OCI-LY7 (cell line): ENCODE measurements at regions not wholly inside any gene's neighbourhood (a gene's known extent, or its start where the extent isn't known, plus 50 kb on each side); places are given as distances from the start of the nearest gene placed in this dataset.

Source experiments
- BruUV-seq: library from RNA; stranded (reverse); fragments of 400-500 nt; replicated peaks from 2 replicates; lab custom pipeline; 2021; lab: Mats Ljungman, UMichigan
- CTCF ChIA-PET: fragments of 300-600 bp; sonication (Branson Sonifier 250); formaldehyde crosslinking; loops from one replicate; lab custom pipeline; 2022; ENCODE audit warnings: antibody characterized with exemption; ENCODE audit not compliant: unreplicated experiment; lab: Charles Lee
- POLR2A ChIA-PET: fragments of 300-600 bp; sonication (Branson Sonifier 250); formaldehyde crosslinking; loops from one replicate; lab custom pipeline; 2022; ENCODE audit warnings: antibody characterized with exemption; lab: Charles Lee
- DNase-seq: peaks from one replicate; pipeline ENCODE4 v3.0.0-alpha.2; 2015; ENCODE audit warnings: low spot score
- H2AFZ ChIP-seq: fragments of 200-600 bp; sonication (generic), shearing (Covaris generic); 2 replicates; pipeline ENCODE4 v1.6.1; 2014; ENCODE audit warnings: mild to moderate bottlenecking, antibody characterized with exemption, low read length, moderate library complexity
- H3K27ac ChIP-seq: fragments of 200-600 bp; sonication (generic); 2 replicates; pipeline ENCODE4 v1.5.1; 2014; ENCODE audit warnings: mixed run types, low read depth, mild to moderate bottlenecking, moderate library complexity, low read length, inconsistent platforms; ENCODE audit not compliant: poor library complexity, severe bottlenecking
- H3K36me3 ChIP-seq: fragments of 200-600 bp; sonication (generic); 2 replicates; pipeline ENCODE4 v1.6.1; 2014; ENCODE audit warnings: mild to moderate bottlenecking, antibody characterized with exemption, low read length, moderate library complexity, mixed read lengths; ENCODE audit not compliant: insufficient read depth
- H3K4me1 ChIP-seq: fragments of 200-600 bp; sonication (generic); 2 replicates; pipeline ENCODE4 v1.5.1; 2014; ENCODE audit warnings: mild to moderate bottlenecking, low read length; ENCODE audit not compliant: insufficient read depth, poor library complexity, severe bottlenecking
- H3K4me2 ChIP-seq: fragments of 200-600 bp; sonication (generic); 2 replicates; pipeline ENCODE4 v1.6.1; 2014; ENCODE audit warnings: mild to moderate bottlenecking, low read length
- H3K4me3 ChIP-seq: fragments of 200-600 bp; sonication (generic); 2 replicates; pipeline ENCODE4 v1.5.1; 2014; ENCODE audit warnings: mild to moderate bottlenecking, low read depth, low read length; ENCODE audit not compliant: poor library complexity, severe bottlenecking
- H3K79me2 ChIP-seq: fragments of 200-600 bp; sonication (generic); 2 replicates; pipeline ENCODE4 v1.6.1; 2016; ENCODE audit warnings: low read depth, mild to moderate bottlenecking, low read length, moderate library complexity, mixed read lengths; ENCODE audit not compliant: insufficient read depth
- H3K9me2 ChIP-seq: fragments of 200-600 bp; sonication (generic); 2 replicates; pipeline ENCODE4 v1.6.1; 2016; ENCODE audit warnings: mild to moderate bottlenecking, low read length, mixed read lengths; ENCODE audit not compliant: insufficient read depth
- H3K9me3 ChIP-seq: fragments of 200-600 bp; sonication (generic); 2 replicates; pipeline ENCODE4 v1.6.1; 2014; ENCODE audit warnings: mild to moderate bottlenecking, mixed run types, low read length, mixed read lengths
- H4K20me1 ChIP-seq: fragments of 200-600 bp; sonication (generic); 2 replicates; pipeline ENCODE4 v1.6.1; 2014; ENCODE audit warnings: mild to moderate bottlenecking, antibody characterized with exemption, low read length, moderate library complexity, mixed read lengths; ENCODE audit not compliant: insufficient read depth
- EZH2phosphoT487 ChIP-seq: fragments of 200-600 bp; sonication (generic); IDR thresholded peaks from 2 replicates; pipeline ENCODE4 v1.6.1; 2018; ENCODE audit warnings: low read depth, borderline replicate concordance, mild to moderate bottlenecking, mixed run types, antibody characterized with exemption, low read length, moderate library complexity, mixed read lengths
- intact Hi-C: fragments of 100-400 bp; cut with micrococcal nuclease; formaldehyde crosslinking; loops from one replicate; pipeline ENCODE4 v1.10.0; 2022; ENCODE audit not compliant: unreplicated experiment
- TF ChIP-seq, protein P1 (sequence below): fragments of 200-600 bp; sonication (generic); conservative IDR thresholded peaks from 2 replicates; pipeline ENCODE4 v1.5.1; 2014; ENCODE audit warnings: mild to moderate bottlenecking, antibody characterized with exemption, low read length, moderate library complexity, mixed read lengths

DNA sequence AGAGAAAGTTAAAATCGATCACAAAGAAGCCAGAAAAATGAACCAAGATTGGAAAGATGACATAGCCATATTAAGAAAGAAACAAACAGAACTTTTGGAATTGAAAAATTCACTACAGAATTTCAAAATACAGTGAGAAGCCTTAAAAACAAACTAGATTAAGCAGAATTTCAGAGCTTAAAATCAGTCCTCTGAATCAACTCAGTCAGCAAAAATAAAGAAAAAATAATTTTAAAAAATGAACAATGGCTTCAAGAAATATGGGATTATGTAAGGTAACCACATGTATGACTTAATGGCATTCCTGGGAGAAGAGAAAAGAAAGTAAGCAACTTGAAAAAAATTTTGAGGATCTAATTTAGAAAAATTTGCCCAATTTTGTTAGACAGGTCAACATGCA lies 696.2 kb downstream of the TSN start:
- no peak for TF ChIP-seq EZH2phosphoT487
- TF ChIP-seq, protein P1, sequence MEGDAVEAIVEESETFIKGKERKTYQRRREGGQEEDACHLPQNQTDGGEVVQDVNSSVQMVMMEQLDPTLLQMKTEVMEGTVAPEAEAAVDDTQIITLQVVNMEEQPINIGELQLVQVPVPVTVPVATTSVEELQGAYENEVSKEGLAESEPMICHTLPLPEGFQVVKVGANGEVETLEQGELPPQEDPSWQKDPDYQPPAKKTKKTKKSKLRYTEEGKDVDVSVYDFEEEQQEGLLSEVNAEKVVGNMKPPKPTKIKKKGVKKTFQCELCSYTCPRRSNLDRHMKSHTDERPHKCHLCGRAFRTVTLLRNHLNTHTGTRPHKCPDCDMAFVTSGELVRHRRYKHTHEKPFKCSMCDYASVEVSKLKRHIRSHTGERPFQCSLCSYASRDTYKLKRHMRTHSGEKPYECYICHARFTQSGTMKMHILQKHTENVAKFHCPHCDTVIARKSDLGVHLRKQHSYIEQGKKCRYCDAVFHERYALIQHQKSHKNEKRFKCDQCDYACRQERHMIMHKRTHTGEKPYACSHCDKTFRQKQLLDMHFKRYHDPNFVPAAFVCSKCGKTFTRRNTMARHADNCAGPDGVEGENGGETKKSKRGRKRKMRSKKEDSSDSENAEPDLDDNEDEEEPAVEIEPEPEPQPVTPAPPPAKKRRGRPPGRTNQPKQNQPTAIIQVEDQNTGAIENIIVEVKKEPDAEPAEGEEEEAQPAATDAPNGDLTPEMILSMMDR: no peak
- ChIA-PET POLR2A (no interaction called here), CTCF (no interaction called here)
- no TSS peak for BruUV-seq
- no peaks in the 10 kb centered on the region for H3K9me3 ChIP-seq
- no peak overlapping the region for H3K4me3 ChIP-seq
- intact Hi-C loops: loop anchor here (1.0 to 5.0 kb wide), 2 partner anchors 476 to 639 kb away; no protein-coding TSS in a partner anchor
- no peak overlapping the region for H3K27ac ChIP-seq
- no peaks in the 10 kb centered on the region for H3K9me2 ChIP-seq
- DNase-seq: no peak
- no peaks in the 10 kb centered on the region for H3K4me1 ChIP-seq
- H3K79me2 ChIP-seq: no peaks in the 10 kb centered on the region
- no peaks in the 10 kb centered on the region for H4K20me1 ChIP-seq
- H2AFZ ChIP-seq: no peak overlapping the region
- no peaks in the 10 kb centered on the region for H3K36me3 ChIP-seq
- no peak overlapping the region for H3K4me2 ChIP-seq

DNA sequence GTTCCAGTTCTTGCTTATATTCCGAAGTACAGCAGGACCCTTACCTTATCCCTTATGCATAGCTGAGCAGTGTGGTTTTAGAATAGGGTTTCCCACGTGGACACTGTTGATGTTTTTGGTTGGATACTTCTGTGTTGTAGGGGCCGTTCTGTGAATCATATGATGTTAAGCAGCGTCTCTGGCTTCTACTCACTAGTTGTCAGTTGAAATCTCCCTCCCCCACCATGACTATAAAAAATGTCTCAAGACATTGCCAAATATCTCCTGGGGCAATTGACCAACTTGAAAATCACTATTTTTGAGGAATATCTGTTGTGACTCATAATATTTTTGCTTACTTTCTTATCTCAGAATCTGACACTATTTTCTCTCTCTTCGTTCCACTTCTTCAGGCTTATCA lies 713.7 kb downstream of the TSN start:
- TF ChIP-seq, protein P1: no peak
- Histone ChIP-seq H3K79me2 (no peaks in the 10 kb centered on the region), H3K9me3 (no peaks in the 10 kb centered on the region), H3K4me3 (no peak overlapping the region), H3K4me1 (no peaks in the 10 kb centered on the region), H4K20me1 (no peaks in the 10 kb centered on the region), H2AFZ (no peak overlapping the region), H3K9me2 (no peaks in the 10 kb centered on the region), H3K36me3 (no peaks in the 10 kb centered on the region), H3K27ac (no peak overlapping the region), H3K4me2 (no peak overlapping the region)
- intact Hi-C loops: no loop called here
- no TSS peak for BruUV-seq
- no peak for DNase-seq
- CTCF ChIA-PET: no interaction called here
- POLR2A ChIA-PET: interaction anchor here (1.0 kb wide), 1 partner anchor 14 kb away, joined by 3 read pairs; no protein-coding TSS in a partner anchor

DNA sequence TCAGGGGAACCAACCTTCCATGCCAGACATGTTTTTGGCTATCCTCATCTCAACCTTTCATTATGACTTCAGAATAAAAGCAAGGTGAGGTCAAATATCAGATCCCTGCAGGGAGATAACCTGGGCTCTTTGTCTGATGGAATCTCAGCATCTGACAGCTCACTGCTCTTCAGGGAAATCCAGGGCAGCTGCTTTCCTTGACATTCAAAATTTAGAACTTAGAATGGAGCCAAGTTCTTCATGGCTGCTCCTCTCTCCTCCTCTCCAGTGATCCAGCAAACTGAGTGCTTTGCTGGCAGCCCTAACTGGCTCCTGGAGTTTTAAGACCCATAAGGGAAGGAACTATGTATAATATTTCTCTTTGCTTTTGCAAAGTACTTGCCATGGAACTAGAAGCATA lies 716.3 kb downstream of the TSN start:
- ChIA-PET CTCF (no interaction called here), POLR2A (no interaction called here)
- no peaks in the 10 kb centered on the region for H3K36me3 ChIP-seq
- H3K79me2 ChIP-seq: no peaks in the 10 kb centered on the region
- no peaks in the 10 kb centered on the region for H3K9me3 ChIP-seq
- H3K4me3 ChIP-seq: no peak overlapping the region
- no peaks in the 10 kb centered on the region for H4K20me1 ChIP-seq
- H3K4me1 ChIP-seq: no peaks in the 10 kb centered on the region
- no peak overlapping the region for H3K27ac ChIP-seq
- DNase-seq: no peak
- no peak overlapping the region for H2AFZ ChIP-seq
- H3K9me2 ChIP-seq: no peaks in the 10 kb centered on the region
- no peak overlapping the region for H3K4me2 ChIP-seq
- no TSS peak for BruUV-seq
- TF ChIP-seq EZH2phosphoT487: no peak
- TF ChIP-seq, protein P1: no peak
- intact Hi-C loops: no loop called here
